AG09309 (cell line): ENCODE measurements at regions not wholly inside any gene's neighbourhood (a gene's known extent, or its start where the extent isn't known, plus 50 kb on each side); places are given as distances from the start of the nearest gene placed in this dataset.

Experiments
- DNase-seq: peaks from one replicate; pipeline ENCODE4 v3.0.0-alpha.2; 2010; ENCODE audit warnings: low read depth
- H3K4me3 ChIP-seq: 2 replicates; pipeline ENCODE4 v1.5.1; 2011; ENCODE audit warnings: mild to moderate bottlenecking, low read depth, low read length, moderate library complexity; ENCODE audit not compliant: control insufficient read depth
- CTCF ChIP-seq: IDR thresholded peaks from 2 replicates; pipeline ENCODE4 v1.5.1; 2011; ENCODE audit warnings: mild to moderate bottlenecking, low read depth, low read length, inconsistent platforms; ENCODE audit not compliant: insufficient read depth, control insufficient read depth; ENCODE audit errors: missing control alignments

- TF ChIP-seq CTCF = peak; percentile 96
- H3K4me3 ChIP-seq = no peak overlapping the region; the same call in 1 of the 2 replicates
Observed at GRCh38 chr6:110039364-110039980, 61.4 kb downstream of the GPR6 start.

GRCh38 chr6:110039981-110040383 lies 61.9 kb downstream of the GPR6 start:
- DNase-seq = no peak
- peak; percentile 41 for TF ChIP-seq CTCF
- peak overlapping the region; percentile 20; the same call in 1 of the 2 replicates for H3K4me3 ChIP-seq

More at GRCh38 chr6:110039364-110039980, 61.4 kb downstream of the GPR6 start:
- DNase-seq = peak; percentile 64

GRCh38 chr6:110040716-110041115 lies 62.6 kb downstream of the GPR6 start:
- H3K4me3 ChIP-seq = no peak overlapping the region
- no peak for TF ChIP-seq CTCF
- DNase-seq = no peak

- no peak for TF ChIP-seq CTCF
- no peak for DNase-seq
- no peak overlapping the region for H3K4me3 ChIP-seq
Observed at GRCh38 chr6:110041126-110041525, 63.0 kb downstream of the GPR6 start.

- H3K4me3 ChIP-seq = no peak overlapping the region
- DNase-seq = no peak
- no peak for TF ChIP-seq CTCF
Observed at GRCh38 chr6:110041830-110042229, 63.7 kb downstream of the GPR6 start.

GRCh38 chr6:110042670-110043296 lies 64.7 kb downstream of the GPR6 start:
- DNase-seq = no peak
- TF ChIP-seq CTCF = no peak
- no peak overlapping the region for H3K4me3 ChIP-seq
